GM21825 (cell line): ENCODE measurements at regions not wholly inside any gene's neighbourhood (a gene's known extent, or its start where the extent isn't known, plus 50 kb on each side); places are given as distances from the start of the nearest gene placed in this dataset.
"Not testable (repeated sequence)": the region's sequence is repeated elsewhere in the genome, so short reads cannot be mapped to it uniquely, and the experiment has no call there.

ENCODE experiments used
- ATAC-seq: cut with Tn5 transposase; IDR thresholded peaks from one replicate; pipeline ENCODE4 v1.9.1; 2021; ENCODE audit warnings: mild to moderate bottlenecking, moderate library complexity; ENCODE audit not compliant: unreplicated experiment

DNA sequence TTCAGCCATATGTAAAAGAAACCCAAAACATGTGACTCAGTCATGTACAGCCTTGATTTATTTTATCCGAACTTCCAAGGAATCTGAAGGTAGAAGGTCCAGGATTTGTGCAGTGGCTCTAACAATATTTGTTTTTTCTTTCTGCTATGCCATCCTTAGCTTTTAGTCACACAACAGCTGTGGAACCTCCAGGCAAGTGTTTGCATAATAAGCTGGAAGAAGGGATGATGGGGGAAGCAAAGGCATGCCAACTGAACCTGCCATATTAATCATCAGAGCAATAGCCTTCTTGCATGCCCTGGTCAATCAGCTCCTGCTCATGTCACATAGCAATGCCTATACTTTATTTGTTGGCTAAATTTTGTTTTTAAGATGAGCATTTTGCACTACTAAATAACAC is 444.7 kb upstream of the ARPP21 start:
- no peak for ATAC-seq

DNA sequence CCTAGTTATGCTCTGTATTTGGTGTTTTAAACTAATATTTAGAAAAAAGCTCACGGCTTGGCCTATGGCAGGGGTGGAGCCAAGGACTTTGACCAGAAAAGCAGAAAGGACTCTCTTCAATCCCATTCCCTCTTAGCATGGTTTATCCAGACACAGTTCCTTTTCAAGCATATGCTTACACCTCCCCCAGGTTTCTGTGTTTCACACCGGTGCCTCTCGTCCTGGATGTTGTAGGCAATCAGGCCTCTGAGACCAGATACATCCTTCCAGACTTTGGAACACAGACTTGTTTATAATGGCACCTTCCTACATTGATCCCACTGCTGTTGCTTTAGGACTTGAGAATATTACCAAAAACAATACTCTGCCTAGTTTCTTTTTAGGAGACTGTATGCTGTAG is 440.5 kb upstream of the ARPP21 start:
- no peak for ATAC-seq

DNA sequence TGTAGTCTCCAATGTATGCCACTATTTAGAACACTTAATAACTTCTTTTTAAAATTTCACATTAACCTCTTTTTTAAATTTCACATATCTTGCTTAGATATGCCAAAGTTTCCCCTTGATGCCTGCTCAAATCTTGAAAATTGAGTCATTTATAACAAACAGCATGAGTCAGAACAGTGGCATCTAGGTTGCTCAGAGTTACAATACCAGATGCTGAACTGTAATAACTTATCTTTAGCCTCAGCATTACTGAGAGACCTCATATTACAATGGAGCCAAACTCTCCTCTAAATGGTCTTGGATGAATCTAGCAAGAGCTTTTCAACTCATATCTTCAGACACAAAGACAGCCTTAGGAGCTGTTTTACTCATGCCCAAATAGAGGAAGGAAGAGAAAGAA is 439.3 kb upstream of the ARPP21 start:
- no peak for ATAC-seq

DNA sequence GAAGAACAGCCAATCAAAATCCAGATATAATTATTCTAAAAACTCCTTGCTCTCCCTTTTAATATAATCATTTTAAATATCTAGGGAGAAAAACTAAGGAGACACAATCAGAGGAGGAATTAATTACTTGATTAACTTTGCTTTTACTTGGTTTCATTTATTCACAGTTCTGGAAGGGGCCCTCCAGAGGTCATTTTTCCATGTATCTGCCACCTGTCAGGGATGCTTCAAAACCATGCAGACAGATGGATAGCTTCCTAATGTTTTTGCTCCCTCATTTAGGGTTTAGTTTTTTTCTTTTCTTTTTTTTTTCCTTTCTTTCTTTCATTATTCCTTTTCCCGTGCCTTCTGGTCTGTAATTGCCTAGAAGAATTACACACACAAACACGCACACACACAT is 438.1 kb upstream of the ARPP21 start:
- no peak for ATAC-seq

DNA sequence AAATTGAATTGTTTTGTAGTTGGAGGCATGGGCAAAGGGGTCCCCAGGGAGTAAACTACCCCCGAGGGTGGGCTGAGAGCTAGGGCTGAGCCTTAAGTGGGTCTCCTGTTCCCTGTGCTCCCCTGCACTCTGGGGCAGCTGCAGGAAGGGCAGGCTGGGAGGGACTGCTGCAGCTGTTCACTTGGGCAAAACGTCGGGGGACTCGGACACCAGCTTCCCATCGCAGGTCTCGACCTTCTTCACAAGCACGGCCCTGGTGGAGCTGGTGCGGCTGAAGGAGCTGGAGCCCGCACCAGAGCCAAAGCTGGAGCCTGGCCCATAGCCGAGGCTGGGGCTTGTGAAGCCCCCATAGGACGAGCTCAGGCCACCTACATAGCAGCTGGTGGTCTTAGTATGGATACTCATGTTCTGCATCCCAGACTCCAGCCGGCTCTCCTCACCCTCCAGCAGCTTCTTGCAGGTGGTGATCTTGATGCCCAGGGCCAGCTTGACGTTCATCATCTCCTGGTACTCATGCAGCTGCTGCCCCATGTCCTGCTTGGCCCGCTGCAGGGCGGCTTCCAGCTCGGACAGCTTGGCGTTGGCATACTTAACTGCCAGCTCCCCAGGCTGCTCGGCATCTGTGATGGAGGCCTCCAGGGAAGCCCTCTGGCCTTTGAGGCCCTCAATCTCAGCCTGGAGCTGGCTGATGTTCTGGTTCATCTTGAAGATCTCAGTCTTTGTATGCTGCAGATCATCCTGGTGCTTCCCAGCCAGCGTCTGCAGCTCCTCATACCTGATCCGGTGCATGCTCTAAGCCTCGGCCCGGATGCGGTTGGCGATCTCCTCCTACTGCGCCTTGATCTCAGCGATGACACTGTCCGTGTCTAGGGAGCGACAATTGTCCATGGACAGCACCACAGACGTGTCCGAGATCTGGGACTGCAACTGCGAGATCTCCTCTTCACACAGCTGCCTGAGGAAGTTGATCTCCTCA is 423.5 kb upstream of the ARPP21 start:
- no peak for ATAC-seq

DNA sequence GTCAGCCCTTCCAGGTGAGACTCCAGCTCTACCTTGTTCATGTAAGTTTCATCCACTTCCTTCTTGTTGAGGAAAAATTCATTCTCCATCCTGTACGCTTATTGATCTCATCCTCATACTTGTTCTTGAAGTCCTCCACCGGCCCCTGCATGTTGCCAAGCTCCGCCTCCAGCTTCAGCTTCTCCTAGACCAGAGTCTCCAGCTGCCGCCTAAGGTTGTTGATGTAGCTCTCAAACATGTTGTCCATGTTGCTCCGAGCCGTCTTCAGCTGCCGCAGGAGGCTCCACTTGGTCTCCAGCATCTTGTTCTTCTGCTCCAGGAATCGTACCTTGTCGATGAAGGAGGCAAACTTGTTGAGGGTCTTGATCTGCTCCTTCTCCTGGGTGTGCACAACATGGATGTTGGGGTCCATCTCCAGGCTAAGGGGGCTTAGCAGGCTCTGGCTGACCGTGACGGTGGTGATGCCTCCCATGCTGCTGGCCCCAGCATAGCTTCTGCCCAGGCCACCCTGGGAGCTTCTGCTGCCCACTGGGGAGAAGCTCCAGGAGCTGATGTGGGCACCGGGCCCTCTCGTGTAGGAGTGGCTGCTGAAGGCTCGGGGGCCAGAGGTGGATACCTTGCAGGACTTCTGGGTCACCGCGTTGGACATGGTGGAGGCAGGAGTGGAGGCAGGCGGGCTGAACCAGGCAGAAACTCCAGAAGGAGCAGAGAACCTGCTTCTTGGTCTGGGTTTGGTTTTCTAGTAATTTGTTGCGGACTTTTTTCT is 422.6 kb upstream of the ARPP21 start:
- no peak for ATAC-seq

DNA sequence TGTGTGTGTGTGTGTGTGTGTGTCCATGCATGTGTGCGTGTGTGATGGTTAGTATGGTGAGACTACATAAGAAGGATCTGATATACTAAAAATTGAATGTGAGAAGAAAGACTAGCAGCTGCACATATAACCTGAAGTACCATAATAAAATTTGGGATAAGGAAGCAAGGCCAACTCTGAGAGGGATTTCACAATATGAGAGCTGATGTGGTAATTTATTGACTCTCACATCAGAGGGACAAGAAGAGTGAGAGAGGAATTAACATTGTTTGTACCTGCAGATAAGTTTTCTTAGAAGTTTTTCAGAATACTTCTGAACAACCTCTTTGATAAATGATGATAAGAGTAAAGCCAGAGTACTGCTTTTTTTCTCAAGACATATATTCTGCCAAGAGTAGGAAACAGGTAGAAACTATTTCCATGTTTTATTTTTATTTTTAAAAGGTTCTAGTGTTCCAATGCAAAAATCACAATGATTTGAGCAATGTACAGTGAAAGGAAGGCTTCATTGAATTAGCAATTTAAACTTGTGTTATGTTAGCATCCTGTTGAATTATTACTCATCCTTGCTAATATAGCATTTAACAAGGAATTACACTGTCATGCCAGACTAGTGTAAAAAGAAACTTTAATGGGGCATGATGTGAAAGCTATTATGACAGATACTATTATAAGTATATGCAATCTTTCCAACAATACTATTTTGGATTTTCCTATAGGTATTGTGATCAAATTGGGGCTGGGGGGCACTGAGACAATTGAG is 415.5 kb upstream of the ARPP21 start:
- no peak for ATAC-seq

DNA sequence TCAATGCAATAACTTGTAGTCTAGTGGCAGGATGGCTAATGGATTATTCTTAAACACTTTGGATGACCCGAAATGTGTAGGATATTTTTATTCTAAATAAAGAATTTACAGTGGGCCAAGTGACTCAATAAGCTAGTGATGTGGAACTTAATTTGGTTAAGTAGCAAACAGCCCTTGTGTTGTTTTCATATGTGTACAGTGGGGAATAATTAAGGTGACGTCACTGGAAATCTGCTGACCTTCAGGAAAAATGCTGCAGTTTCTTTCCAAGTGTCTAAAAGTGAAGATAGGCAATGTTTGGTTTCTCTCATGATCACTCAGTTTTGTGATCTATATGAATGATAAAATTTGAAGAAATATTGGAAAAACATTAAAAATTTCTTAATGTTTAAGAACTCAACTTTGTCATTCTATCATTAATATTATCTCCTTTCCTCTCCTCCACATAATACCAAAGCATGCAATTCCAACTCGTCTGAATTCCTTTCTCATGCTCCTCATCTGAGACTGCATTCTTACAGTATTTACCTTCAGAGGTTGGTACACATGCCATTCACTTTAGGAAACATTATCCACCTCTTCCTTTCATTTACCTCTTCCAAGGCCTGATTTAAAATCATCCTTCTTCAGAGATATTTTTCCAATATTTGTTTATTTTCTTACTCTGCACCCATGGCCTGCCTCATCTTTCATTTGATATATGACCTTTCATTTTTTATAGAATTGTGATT is 414.6 kb upstream of the ARPP21 start:
- ATAC-seq: no peak

DNA sequence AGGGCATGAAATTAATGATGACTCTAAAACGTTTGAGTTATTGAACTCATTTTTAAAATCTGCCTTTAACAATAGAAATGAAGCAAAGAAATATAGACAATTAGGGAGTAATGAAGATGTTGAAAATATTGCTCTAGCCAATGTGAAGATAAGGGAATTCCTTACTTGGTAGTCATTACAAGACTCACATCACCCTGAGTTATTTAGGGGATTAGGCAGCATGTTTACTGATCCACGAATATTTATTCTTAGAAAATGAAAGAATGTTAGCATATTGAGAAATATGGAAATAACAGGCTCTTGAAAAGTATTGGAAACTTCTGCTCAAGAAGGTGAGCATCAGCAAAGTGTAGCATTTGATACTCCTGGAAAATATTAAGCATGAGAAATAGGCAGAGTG is 398.1 kb upstream of the ARPP21 start:
- ATAC-seq: no peak

DNA sequence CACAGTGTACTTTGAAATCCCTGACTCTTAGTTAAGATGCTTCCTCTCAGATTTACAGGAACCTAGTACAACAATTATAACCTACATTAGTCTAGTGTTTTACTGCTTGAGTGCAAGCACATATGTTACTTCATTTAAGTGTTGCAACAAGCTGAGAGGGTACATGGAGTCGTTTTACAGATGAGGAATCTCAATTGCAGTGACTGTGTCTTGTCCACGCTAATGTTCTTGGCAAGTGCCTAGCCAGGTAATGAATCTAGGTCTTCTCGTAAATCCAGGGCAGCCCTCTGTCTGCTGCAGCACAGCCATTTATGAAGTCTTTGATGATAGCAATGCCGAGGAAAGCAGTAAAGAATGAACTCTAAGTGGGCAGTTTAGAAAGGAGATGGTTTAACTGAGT is 384.4 kb upstream of the ARPP21 start:
- ATAC-seq: no peak

DNA sequence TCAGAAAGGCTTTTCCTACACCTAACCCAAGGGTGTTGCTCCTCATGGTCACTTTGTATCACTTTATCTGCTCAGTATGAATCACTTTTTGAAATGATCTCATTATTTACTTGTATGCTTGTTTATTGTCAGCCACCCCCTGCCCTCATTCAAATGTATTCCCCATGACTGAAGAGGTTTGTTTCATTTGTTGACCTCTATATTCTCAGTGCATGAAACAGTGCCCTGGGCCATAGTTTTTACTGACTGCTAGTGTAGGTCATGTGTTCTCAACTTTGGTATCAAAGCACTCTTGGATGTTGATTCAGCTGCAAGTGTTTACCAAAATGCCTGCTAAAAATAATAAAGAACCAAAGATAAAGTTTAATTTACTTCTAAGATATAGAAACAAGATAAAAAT is 381.7 kb upstream of the ARPP21 start:
- no peak for ATAC-seq

DNA sequence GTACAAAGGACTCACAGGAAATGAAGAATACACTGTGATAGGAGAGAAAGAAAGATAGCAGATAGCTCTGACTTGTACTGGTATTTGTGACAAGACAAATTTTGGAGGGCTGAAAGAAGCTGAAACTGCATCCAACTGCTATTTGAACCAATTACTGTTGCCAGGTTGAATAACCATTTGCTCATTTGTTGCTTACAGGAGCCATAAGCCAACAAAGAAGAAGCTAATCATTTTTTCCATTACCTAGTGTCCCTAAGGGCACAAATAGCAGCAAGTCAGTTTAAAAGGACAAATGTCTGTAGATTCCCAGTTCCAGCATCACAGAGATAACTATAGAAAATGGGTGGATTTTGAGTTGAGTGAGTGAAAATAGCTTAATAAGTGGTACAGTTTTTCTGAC is 376.9 kb upstream of the ARPP21 start:
- no peak for ATAC-seq

DNA sequence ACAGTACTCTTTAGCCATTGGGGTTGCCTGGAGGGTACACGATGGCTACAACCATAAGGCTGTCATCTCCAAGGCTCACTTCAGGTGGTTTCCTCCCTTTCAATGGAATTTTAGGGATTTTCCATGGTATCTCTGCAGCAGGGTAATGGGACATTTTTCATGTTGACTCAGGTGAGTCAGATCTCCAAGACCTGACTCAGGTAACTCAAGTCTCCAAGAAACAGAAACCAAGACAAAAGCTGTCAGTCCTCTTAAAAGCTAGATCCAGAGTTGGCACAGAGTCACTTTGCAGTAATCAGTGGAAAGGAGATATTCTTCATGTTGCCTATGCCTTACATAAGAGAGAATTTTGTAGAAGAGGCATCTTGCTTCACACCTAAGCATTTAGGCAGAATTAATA is 375.8 kb upstream of the ARPP21 start:
- no peak for ATAC-seq

DNA sequence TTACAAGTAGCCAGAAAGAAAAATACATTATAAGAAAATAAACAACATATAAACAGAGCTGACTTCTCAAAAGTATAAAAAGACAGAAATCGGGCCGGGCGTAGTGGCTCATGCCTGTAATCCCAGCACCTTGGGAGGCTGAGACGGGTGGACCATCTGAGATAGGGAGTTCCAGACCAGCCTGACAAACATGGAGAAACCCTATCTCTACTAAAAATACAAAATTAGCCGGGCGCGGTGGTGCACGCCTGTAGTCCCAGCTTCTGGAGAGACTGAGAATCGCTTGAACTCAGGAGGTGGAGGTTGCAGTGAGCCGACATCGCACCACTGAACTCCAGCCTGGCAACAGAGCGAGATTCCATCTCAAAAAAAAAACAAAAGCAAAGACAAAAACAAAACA is 373.3 kb upstream of the ARPP21 start:
- ATAC-seq: not testable (repeated sequence)

DNA sequence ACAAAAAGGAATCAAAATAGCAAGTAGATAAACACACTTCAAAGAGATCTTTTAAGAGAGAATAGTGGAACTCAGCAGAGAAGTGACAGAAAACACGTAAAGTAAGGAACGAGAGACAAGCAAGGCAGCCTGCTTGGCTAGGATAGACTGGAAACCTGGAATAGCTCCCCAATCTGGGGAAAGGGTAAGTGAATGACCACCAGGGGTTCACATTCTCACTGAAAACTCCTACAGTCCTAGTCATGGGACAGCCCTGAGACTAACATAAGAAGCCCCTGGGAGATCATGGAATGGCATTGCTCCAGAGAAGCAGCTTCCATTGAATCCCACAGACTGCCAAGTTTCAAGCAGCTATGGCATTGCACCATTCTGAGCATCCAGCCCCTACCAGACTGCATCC is 363.6 kb upstream of the ARPP21 start:
- no peak for ATAC-seq

DNA sequence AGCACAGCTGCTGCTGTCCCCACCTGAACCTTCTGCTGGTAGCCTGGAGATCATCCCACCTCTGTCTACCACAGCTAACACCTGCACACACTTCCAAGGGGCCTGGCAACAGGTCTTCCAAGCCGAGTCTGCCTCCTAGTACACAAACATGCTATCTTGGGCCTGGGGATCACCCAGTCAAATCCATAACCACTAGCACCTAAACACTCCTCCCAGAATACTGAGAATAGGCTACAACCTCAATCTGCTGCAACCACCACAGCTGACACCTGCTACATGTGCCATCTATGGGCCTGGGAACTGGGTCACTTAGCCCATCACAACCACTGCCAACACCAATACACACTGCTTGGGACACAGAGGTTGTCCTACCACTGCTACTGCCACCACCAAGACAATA is 362.8 kb upstream of the ARPP21 start:
- no peak for ATAC-seq

DNA sequence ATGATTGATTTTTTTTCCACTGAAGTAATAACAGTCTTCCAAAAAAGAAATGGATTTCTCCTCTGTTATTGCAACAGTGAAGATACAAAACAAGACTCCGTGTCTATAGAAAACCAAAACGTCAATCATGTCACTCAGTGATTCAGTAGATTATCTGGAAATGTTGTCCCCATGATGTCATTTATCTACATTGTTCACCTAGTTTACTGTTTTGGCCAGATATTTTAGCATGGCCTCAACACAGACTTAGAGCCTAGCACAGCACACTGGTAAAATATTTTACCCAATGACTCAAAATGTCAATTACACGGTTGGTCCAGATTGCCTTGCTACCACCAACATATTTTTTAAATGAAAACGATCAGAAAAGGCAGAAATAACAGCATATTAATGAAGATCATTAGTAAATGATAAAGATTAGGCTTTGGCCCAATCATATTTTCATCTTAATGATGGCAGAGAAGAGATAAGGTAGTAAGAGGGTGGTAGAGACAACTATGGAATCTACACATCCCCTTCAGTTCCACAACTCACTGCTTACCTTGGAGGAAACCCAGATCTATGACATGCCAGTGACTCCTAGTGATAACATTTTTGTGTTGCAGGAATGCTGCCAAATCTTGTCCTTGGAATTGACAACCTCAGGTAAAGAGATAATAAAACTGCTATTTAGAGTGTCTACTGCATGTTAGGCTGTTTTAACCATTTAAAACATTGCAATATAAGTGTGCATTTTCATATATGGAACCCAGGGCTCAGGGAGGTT is 347.7 kb upstream of the ARPP21 start:
- no peak for ATAC-seq

DNA sequence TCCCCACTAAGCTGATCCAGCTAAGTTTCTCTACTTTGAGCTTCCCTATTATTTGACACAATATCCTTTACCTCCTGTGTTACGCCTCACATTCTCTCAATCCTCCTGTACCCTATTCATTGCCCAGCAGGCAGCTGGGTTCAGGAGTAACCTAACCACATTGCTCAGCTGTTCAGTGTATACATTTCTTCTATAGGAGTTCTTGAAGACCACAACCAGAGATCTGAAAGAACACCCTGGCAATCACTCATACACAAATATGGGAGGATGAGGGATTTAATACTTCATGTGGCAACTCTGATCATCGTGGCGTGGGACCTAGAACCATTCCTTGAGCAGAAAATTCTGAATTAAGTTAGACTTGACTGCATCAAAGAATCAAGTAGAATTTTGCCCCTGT is 346.8 kb upstream of the ARPP21 start:
- ATAC-seq: no peak

DNA sequence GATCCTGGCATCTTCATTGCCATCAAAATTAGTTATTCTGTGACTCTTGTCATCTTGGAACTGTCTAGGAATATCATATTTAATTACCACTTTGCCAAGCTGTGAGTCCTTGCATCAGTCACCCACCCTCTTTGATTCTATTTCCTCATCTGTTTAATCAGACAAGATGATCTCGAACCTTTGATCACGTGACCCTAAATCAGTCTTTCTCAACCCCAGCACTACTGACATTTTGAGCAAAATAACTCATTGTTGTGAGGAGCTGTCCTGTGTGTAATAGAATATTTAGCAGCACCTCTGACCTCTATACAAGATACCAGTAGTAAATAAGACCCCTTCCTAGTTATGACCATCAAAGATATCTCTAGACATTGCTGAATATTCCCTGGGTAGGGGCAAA is 343.4 kb upstream of the ARPP21 start:
- no peak for ATAC-seq

DNA sequence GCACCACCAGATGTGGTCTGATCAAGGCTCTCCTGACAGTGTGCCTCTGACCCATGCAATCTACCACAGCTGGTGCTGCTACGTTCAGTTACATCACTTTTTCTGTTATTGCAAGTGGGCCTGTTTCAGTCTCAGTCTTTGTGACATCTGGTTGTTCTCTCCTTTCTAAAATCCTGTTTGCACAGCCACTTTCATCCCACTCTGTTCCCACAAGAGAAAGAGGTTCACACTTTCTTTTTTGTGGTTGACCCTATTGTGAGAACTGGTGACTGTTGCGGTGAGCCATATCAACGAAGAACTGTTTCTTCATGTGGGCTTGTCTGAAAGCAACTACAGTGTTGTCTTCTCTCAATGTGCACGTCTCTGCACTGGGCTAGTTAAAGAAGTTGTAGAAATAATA is 342.8 kb upstream of the ARPP21 start:
- no peak for ATAC-seq
